Astrocyte of the cerebellum (primary cell): ENCODE measurements at regions not wholly inside any gene's neighbourhood (a gene's known extent, or its start where the extent isn't known, plus 50 kb on each side); places are given as distances from the start of the nearest gene placed in this dataset.
"Not testable (repeated sequence)": the region's sequence is repeated elsewhere in the genome, so short reads cannot be mapped to it uniquely, and the experiment has no call there.

Experiments used
- DNase-seq: peaks from one replicate; pipeline ENCODE4 v3.0.0-alpha.2; 2011; ENCODE audit warnings: low read depth
- H3K4me3 ChIP-seq: 2 replicates; pipeline ENCODE4 v1.5.1; 2011; ENCODE audit warnings: mild to moderate bottlenecking, low read depth, low read length, moderate library complexity
- CTCF ChIP-seq: IDR thresholded peaks from 2 replicates; pipeline ENCODE4 v1.5.1; 2012; ENCODE audit warnings: low read length, low read depth, moderate library complexity, mild to moderate bottlenecking; ENCODE audit errors: missing control alignments
- in situ Hi-C: cut with HindIII; loops from 2 replicates; pipeline ENCODE4 v1.10.0; 2017; ENCODE audit warnings: low sequenced_read_pairs

- no peak for DNase-seq
- in situ Hi-C loops: no loop called here
- no peak for TF ChIP-seq CTCF
- H3K4me3 ChIP-seq: no peak overlapping the region
These were observed 70.8 kb upstream of the DYNLT3 start for GRCh38 chrX:37918168-37918567.

GRCh38 chrX:37918703-37919102 lies 71.3 kb upstream of the DYNLT3 start:
- TF ChIP-seq CTCF: no peak
- no peak for DNase-seq
- in situ Hi-C loops: no loop called here
- no peak overlapping the region for H3K4me3 ChIP-seq

GRCh38 chrX:37921758-37922157 lies 74.4 kb upstream of the DYNLT3 start:
- no peak overlapping the region for H3K4me3 ChIP-seq
- DNase-seq: peak; percentile 41
- in situ Hi-C loops: no loop called here
- no peak for TF ChIP-seq CTCF

GRCh38 chrX:37922928-37923327 lies 75.6 kb upstream of the DYNLT3 start:
- in situ Hi-C loops: no loop called here
- no peak for TF ChIP-seq CTCF
- H3K4me3 ChIP-seq: no peak overlapping the region
- DNase-seq: no peak

- DNase-seq, in situ Hi-C loops, H3K4me3 ChIP-seq: not testable (repeated sequence)
These were observed 78.4 kb upstream of the DYNLT3 start for GRCh38 chrX:37925761-37926160.

GRCh38 chrX:37926700-37927099 lies 79.3 kb upstream of the DYNLT3 start:
- no peak overlapping the region for H3K4me3 ChIP-seq
- in situ Hi-C loops: no loop called here
- DNase-seq: peak; percentile 19
- TF ChIP-seq CTCF: no peak

GRCh38 chrX:37942170-37942569 lies 64.2 kb upstream of the SYTL5 start:
- no peak overlapping the region for H3K4me3 ChIP-seq
- in situ Hi-C loops: no loop called here
- TF ChIP-seq CTCF: no peak
- DNase-seq: no peak
